Keratinocyte (primary cell): ENCODE measurements at regions not wholly inside any gene's neighbourhood (a gene's known extent, or its start where the extent isn't known, plus 50 kb on each side); places are given as distances from the start of the nearest gene placed in this dataset.

Experiments used
- DNase-seq: peaks from one replicate; pipeline ENCODE4 v3.0.0-alpha.2; 2011; ENCODE audit warnings: low read depth, missing footprints, low spot score
- FAIRE-seq: peaks from 2 replicates; lab custom pipeline; 2011; peaks lifted over from hg19 to GRCh38; lab: Jason Lieb, UNC
- H2AFZ ChIP-seq: 2 replicates; pipeline ENCODE4 v1.6.0; 2012; ENCODE audit warnings: low read length, control low read depth, inconsistent platforms; ENCODE audit not compliant: control insufficient read depth
- H3K27ac ChIP-seq: 2 replicates; pipeline ENCODE4 v1.5.1; 2011; ENCODE audit warnings: low read length; ENCODE audit not compliant: control insufficient read depth, insufficient read depth
- H3K27me3 ChIP-seq: 3 replicates; pipeline ENCODE4 v1.6.0; 2011; ENCODE audit warnings: low read length; ENCODE audit not compliant: control insufficient read depth, insufficient read depth; ENCODE audit errors: extremely low read depth
- H3K36me3 ChIP-seq, 2 experiments: 2 replicates in 1 of 2; 3 replicates in 1 of 2; pipeline ENCODE4 v1.5.1; 2011; ENCODE audit warnings: low read length in 2 of 2, mild to moderate bottlenecking in 1 of 2; ENCODE audit not compliant: control insufficient read depth in 2 of 2, insufficient read depth in 2 of 2; ENCODE audit errors: extremely low read depth in 1 of 2
- H3K4me1 ChIP-seq: 3 replicates; pipeline ENCODE4 v1.5.1; 2011; ENCODE audit warnings: low read length; ENCODE audit not compliant: control insufficient read depth, insufficient read depth; ENCODE audit errors: extremely low read depth
- H3K4me2 ChIP-seq: 3 replicates; pipeline ENCODE4 v1.6.0; 2011; ENCODE audit warnings: low read depth, low read length; ENCODE audit not compliant: control insufficient read depth, insufficient read depth; ENCODE audit errors: extremely low read depth
- H3K4me3 ChIP-seq, 3 experiments: fragments of 200-600 bp in 1 of 3; sonication (generic) in 1 of 3; 2 replicates in 2 of 3; 3 replicates in 1 of 3; pipeline ENCODE4 v1.5.1; 2011 to 2016; ENCODE audit warnings: low read length in 3 of 3, mild to moderate bottlenecking in 3 of 3, control low read depth in 2 of 3, inconsistent platforms in 1 of 3, low read depth in 1 of 3, mixed read lengths in 1 of 3, mixed run types in 1 of 3, moderate library complexity in 1 of 3; ENCODE audit not compliant: control insufficient read depth in 2 of 3, insufficient read depth in 2 of 3; ENCODE audit errors: extremely low read depth in 1 of 3
- H3K79me2 ChIP-seq: 2 replicates; pipeline ENCODE4 v1.6.0; 2012; ENCODE audit warnings: low read length; ENCODE audit not compliant: control insufficient read depth, insufficient read depth
- H3K9ac ChIP-seq: 3 replicates; pipeline ENCODE4 v1.6.0; 2011; ENCODE audit warnings: low read length; ENCODE audit not compliant: control insufficient read depth, insufficient read depth; ENCODE audit errors: extremely low read depth
- H3K9me1 ChIP-seq: 3 replicates; pipeline ENCODE4 v1.6.0; 2011; ENCODE audit warnings: low read length; ENCODE audit not compliant: control insufficient read depth, insufficient read depth; ENCODE audit errors: extremely low read depth
- H3K9me3 ChIP-seq: 2 replicates; pipeline ENCODE4 v1.5.1; 2012; ENCODE audit warnings: low read depth, low read length; ENCODE audit not compliant: control insufficient read depth
- H4K20me1 ChIP-seq: 3 replicates; pipeline ENCODE4 v1.6.0; 2011; ENCODE audit warnings: low read length; ENCODE audit not compliant: control insufficient read depth, insufficient read depth; ENCODE audit errors: extremely low read depth
- EZH2 ChIP-seq: IDR thresholded peaks from one replicate; pipeline ENCODE4 v1.6.1; 2012; ENCODE audit warnings: inconsistent platforms, mild to moderate bottlenecking, low read length, moderate library complexity
- dilution Hi-C: fragments of 300-500 bp; cut with MboI; formaldehyde crosslinking; loops from one replicate; pipeline ENCODE4 v1.7.0; 2020; ENCODE audit warnings: low sequenced_read_pairs; ENCODE audit not compliant: extremely low pct_ligation_motif_present
- TF ChIP-seq, protein P1 (sequence below), 3 experiments: IDR thresholded peaks in 1 of 3; conservative IDR thresholded peaks in 1 of 3; optimal IDR thresholded peaks in 1 of 3; 2 replicates in 2 of 3; 3 replicates in 1 of 3; pipeline versions ENCODE3 to v1.5.1; 2011; ENCODE audit warnings: low read length in 3 of 3, mild to moderate bottlenecking in 3 of 3, moderate library complexity in 2 of 3, control low read depth in 1 of 3, inconsistent platforms in 1 of 3; ENCODE audit not compliant: insufficient read depth in 2 of 3; ENCODE audit errors: extremely low read depth in 1 of 3

DNA sequence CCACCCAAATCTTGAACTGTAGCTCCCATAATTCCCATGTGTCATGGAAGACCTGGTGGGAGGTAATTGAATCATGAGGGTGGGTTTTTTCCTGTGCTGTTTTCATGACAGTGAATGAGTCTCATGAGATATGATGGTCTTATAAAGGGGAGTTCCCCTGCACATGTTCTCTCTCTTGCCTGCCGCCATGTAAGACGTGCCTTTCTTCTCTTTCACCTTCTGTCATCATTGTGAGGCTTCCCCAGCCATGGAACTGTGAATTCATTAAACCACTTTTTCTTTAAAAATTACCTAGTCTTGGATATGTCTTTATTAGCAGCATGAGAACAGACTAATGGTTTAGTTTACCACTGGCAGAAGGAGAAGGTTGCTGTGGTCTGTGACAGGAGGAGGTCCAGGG, 111.5 kb upstream of the RAB18 start:
- Histone ChIP-seq H3K9ac (no peak overlapping the region), H3K4me3 (no peak overlapping the region), H2AFZ (no peak overlapping the region), H3K9me1 (no peaks in the 10 kb centered on the region), H3K27me3 (no peaks in the 10 kb centered on the region), H3K79me2 (no peaks in the 10 kb centered on the region), H3K4me2 (no peak overlapping the region), H3K9me3 (peaks cover 3% of the 10 kb centered on the region), H3K4me1 (peaks cover 26% of the 10 kb centered on the region), H3K36me3 (no peaks in the 10 kb centered on the region), H3K27ac (no peak overlapping the region), H4K20me1 (no peaks in the 10 kb centered on the region)
- no peak for TF ChIP-seq EZH2
- TF ChIP-seq, protein P1, sequence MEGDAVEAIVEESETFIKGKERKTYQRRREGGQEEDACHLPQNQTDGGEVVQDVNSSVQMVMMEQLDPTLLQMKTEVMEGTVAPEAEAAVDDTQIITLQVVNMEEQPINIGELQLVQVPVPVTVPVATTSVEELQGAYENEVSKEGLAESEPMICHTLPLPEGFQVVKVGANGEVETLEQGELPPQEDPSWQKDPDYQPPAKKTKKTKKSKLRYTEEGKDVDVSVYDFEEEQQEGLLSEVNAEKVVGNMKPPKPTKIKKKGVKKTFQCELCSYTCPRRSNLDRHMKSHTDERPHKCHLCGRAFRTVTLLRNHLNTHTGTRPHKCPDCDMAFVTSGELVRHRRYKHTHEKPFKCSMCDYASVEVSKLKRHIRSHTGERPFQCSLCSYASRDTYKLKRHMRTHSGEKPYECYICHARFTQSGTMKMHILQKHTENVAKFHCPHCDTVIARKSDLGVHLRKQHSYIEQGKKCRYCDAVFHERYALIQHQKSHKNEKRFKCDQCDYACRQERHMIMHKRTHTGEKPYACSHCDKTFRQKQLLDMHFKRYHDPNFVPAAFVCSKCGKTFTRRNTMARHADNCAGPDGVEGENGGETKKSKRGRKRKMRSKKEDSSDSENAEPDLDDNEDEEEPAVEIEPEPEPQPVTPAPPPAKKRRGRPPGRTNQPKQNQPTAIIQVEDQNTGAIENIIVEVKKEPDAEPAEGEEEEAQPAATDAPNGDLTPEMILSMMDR (optimal IDR thresholded peaks at IDR 0.05 in 1 of 3, IDR thresholded peaks at IDR 0.05 in 1 of 3, conservative IDR thresholded peaks at IDR 0.05 in 1 of 3; ENCODE audit: extremely low read depth in 1 of 3, insufficient read depth in 2 of 3, low read length in 3 of 3): no peak
- no peak for DNase-seq
- dilution Hi-C loops: no loop called here
- no peak for FAIRE-seq

DNA sequence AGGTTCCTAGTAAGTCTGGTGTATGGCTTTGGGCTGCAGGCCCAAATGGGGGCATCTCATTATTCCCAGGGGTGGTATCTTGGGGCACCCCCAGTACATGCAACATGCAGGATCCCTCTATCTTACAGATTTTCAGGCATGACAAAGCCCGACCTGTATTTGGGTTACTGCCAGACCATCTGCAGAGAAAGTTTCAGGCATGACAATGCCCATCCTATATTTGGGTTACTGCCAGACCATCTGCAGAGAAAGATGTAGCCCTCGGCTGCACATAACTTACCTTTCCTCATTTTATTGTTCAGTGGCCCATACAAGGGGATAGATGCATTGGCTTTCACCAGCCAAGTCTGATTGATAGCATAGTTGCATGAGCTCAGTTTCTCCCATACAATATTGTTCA, 112.2 kb upstream of the RAB18 start:
- Histone ChIP-seq H3K4me2 (peak overlapping the region; percentile 80), H3K79me2 (no peaks in the 10 kb centered on the region), H3K9me1 (no peaks in the 10 kb centered on the region), H3K4me3 (no peak overlapping the region), H3K27ac (peak overlapping the region; percentile 64), H3K36me3 (no peaks in the 10 kb centered on the region), H4K20me1 (no peaks in the 10 kb centered on the region), H3K27me3 (no peaks in the 10 kb centered on the region), H3K9ac (no peak overlapping the region), H3K4me1 (peaks cover 26% of the 10 kb centered on the region), H3K9me3 (peaks cover 3% of the 10 kb centered on the region), H2AFZ (no peak overlapping the region)
- FAIRE-seq: no peak
- TF ChIP-seq EZH2: no peak
- TF ChIP-seq, protein P1 (optimal IDR thresholded peaks at IDR 0.05 in 1 of 3, IDR thresholded peaks at IDR 0.05 in 1 of 3, conservative IDR thresholded peaks at IDR 0.05 in 1 of 3; ENCODE audit: extremely low read depth in 1 of 3, insufficient read depth in 2 of 3, low read length in 3 of 3): no peak
- peak; percentile 54 for DNase-seq
- dilution Hi-C loops: no loop called here
